ENCODE measurements at regions not wholly inside any gene's neighbourhood (a gene's known extent, or its start where the extent isn't known, plus 50 kb on each side); places are given as distances from the start of the nearest gene placed in this dataset.

DNA sequence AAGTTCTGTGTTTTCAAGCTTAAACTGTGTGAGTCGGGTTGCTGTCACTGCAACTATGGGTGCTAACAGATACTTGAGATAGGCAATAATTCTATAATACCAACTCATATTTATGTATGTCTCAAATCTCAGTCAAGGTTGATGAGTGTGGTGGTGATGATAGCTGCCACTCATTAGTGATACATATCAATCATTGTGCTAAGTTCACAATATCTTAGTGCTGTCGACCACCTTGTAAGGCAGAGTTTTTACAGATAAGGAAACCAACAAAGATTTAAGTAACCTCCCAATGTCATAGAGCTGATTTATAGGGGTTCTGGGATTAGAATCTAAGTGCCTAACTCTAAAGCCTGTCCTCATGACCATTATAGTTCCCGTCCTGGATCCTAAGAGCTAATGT, 82.5 kb downstream of the ELAPOR2 start:
- no peak overlapping the region for H3K9ac ChIP-seq (ENCODE audit: low read length in 5 of 5)
- H3K4me1 ChIP-seq (ENCODE audit: control insufficient read depth in 5 of 5, insufficient read depth in 5 of 5, low read length in 5 of 5) = peaks cover 0 to 3% (median 0%) of the 10 kb centered on the region in 5 donors
- H3K27me3 ChIP-seq (ENCODE audit: control insufficient read depth in 5 of 5, insufficient read depth in 4 of 5, low read length in 5 of 5) = no peaks in the 10 kb centered on the region
- no peak overlapping the region for H3K27ac ChIP-seq (ENCODE audit: low read depth, low read length)
- H3K36me3 ChIP-seq (ENCODE audit: control insufficient read depth in 5 of 5, insufficient read depth in 5 of 5, low read length in 5 of 5) = no peaks in the 10 kb centered on the region
- H3K4me3 ChIP-seq (ENCODE audit: low read depth in 1 of 5, low read length in 5 of 5) = no peak overlapping the region
- H3K9me3 ChIP-seq (ENCODE audit: control insufficient read depth in 5 of 5, low read length in 5 of 5) = peaks cover 0 to 3% (median 0%) of the 10 kb centered on the region in 5 donors

GRCh38 chr7:86975914-86976313, 83.5 kb downstream of the ELAPOR2 start:
- H3K36me3 ChIP-seq (ENCODE audit: control insufficient read depth in 5 of 5, insufficient read depth in 5 of 5, low read length in 5 of 5) = no peaks in the 10 kb centered on the region
- H3K4me1 ChIP-seq (ENCODE audit: control insufficient read depth in 5 of 5, insufficient read depth in 5 of 5, low read length in 5 of 5) = no peaks in the 10 kb centered on the region
- no peak overlapping the region for H3K4me3 ChIP-seq (ENCODE audit: low read depth in 1 of 5, low read length in 5 of 5)
- H3K27me3 ChIP-seq (ENCODE audit: control insufficient read depth in 5 of 5, insufficient read depth in 4 of 5, low read length in 5 of 5) = no peaks in the 10 kb centered on the region
- peaks cover 0 to 3% (median 0%) of the 10 kb centered on the region in 5 donors for H3K9me3 ChIP-seq (ENCODE audit: control insufficient read depth in 5 of 5, low read length in 5 of 5)
- no peak overlapping the region for H3K27ac ChIP-seq (ENCODE audit: low read depth, low read length)
- H3K9ac ChIP-seq (ENCODE audit: low read length in 5 of 5) = no peak overlapping the region

DNA sequence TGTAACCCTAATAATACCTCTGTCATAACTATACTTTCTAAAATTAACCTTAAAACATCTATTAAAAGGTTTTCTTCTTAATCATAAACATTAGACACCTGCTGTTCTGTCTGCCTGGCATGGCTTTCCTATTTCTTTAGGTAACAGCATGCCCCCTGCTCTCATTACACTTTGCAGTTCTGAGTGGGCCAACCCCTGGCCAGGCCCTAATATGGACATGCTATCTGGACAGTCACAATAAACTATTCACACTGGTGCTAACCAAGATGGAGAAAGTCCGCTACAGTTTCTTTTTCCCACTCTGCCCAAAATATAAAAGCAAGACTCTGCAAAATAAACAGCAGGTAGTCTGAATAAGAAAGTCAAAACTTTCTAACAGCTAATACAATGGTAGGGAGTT, 84.0 kb downstream of the ELAPOR2 start:
- Histone ChIP-seq H3K27ac (ENCODE audit: low read depth, low read length) (no peak overlapping the region), H3K27me3 (ENCODE audit: control insufficient read depth in 5 of 5, insufficient read depth in 4 of 5, low read length in 5 of 5) (no peaks in the 10 kb centered on the region), H3K4me1 (ENCODE audit: control insufficient read depth in 5 of 5, insufficient read depth in 5 of 5, low read length in 5 of 5) (peaks cover 0 to 2% (median 0%) of the 10 kb centered on the region in 5 donors), H3K9ac (ENCODE audit: low read length in 5 of 5) (no peak overlapping the region), H3K36me3 (ENCODE audit: control insufficient read depth in 5 of 5, insufficient read depth in 5 of 5, low read length in 5 of 5) (no peaks in the 10 kb centered on the region), H3K4me3 (ENCODE audit: low read depth in 1 of 5, low read length in 5 of 5) (no peak overlapping the region), H3K9me3 (ENCODE audit: control insufficient read depth in 5 of 5, low read length in 5 of 5) (peaks cover 0 to 3% (median 0%) of the 10 kb centered on the region in 5 donors)

DNA sequence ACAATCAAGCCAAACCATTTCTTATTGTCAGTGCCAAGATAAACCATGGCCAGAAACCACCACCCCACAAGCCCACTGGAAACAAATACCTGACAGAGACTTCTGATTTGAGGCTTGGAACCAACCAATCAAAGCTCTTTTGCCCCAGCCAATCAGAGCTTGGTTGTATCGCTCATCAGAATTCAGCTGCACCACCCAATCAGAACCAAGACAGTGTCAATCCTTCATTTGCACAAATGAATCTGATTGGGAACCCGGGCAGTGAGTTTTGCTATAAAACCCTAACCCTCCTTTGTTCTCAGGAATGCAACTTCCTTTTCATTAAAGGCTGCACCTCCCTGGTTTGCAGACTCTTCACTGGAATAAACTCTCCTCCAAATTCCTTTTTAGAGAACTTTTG, 87.4 kb downstream of the ELAPOR2 start:
- Histone ChIP-seq H3K9me3 (ENCODE audit: control insufficient read depth in 5 of 5, low read length in 5 of 5) (no peaks in the 10 kb centered on the region), H3K36me3 (ENCODE audit: control insufficient read depth in 5 of 5, insufficient read depth in 5 of 5, low read length in 5 of 5) (no peaks in the 10 kb centered on the region), H3K9ac (ENCODE audit: low read length in 5 of 5) (no peak overlapping the region), H3K27ac (ENCODE audit: low read depth, low read length) (no peak overlapping the region), H3K4me3 (ENCODE audit: low read depth in 1 of 5, low read length in 5 of 5) (no peak overlapping the region), H3K4me1 (ENCODE audit: control insufficient read depth in 5 of 5, insufficient read depth in 5 of 5, low read length in 5 of 5) (peaks cover 0 to 7% (median 0%) of the 10 kb centered on the region in 5 donors), H3K27me3 (ENCODE audit: control insufficient read depth in 5 of 5, insufficient read depth in 4 of 5, low read length in 5 of 5) (no peaks in the 10 kb centered on the region)

DNA sequence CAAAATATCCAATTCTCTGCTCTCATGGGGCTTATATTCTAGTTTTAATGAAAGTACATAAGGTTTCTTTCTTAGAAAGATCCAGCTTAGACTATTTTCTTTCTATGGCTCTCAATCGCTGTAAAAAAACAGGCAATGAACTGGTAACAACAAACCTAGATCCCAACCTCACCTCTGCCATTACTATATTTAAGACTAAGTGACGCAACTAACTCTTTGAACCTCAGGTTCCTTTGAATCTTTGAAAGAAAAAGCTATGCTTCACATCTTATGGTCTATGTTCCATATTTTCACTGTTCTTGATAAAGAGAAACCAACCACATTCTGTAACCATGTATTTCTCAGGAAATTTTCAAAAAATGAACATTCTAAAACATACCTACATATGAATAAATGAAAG, 88.5 kb downstream of the ELAPOR2 start:
- Histone ChIP-seq H3K4me3 (ENCODE audit: low read depth in 1 of 5, low read length in 5 of 5) (no peak overlapping the region), H3K9ac (ENCODE audit: low read length in 5 of 5) (no peak overlapping the region), H3K36me3 (ENCODE audit: control insufficient read depth in 5 of 5, insufficient read depth in 5 of 5, low read length in 5 of 5) (no peaks in the 10 kb centered on the region), H3K9me3 (ENCODE audit: control insufficient read depth in 5 of 5, low read length in 5 of 5) (no peaks in the 10 kb centered on the region), H3K27ac (ENCODE audit: low read depth, low read length) (no peak overlapping the region), H3K4me1 (ENCODE audit: control insufficient read depth in 5 of 5, insufficient read depth in 5 of 5, low read length in 5 of 5) (peaks cover 0 to 7% (median 4%) of the 10 kb centered on the region in 5 donors), H3K27me3 (ENCODE audit: control insufficient read depth in 5 of 5, insufficient read depth in 4 of 5, low read length in 5 of 5) (no peaks in the 10 kb centered on the region)

GRCh38 chr7:86970547-86970946, 88.9 kb downstream of the ELAPOR2 start:
- no peaks in the 10 kb centered on the region for H3K36me3 ChIP-seq (ENCODE audit: control insufficient read depth in 5 of 5, insufficient read depth in 5 of 5, low read length in 5 of 5)
- no peak overlapping the region for H3K4me3 ChIP-seq (ENCODE audit: low read depth in 1 of 5, low read length in 5 of 5)
- H3K4me1 ChIP-seq (ENCODE audit: control insufficient read depth in 5 of 5, insufficient read depth in 5 of 5, low read length in 5 of 5) = peaks cover 0 to 8% (median 4%) of the 10 kb centered on the region in 5 donors
- no peak overlapping the region for H3K27ac ChIP-seq (ENCODE audit: low read depth, low read length)
- H3K9me3 ChIP-seq (ENCODE audit: control insufficient read depth in 5 of 5, low read length in 5 of 5) = no peaks in the 10 kb centered on the region
- H3K27me3 ChIP-seq (ENCODE audit: control insufficient read depth in 5 of 5, insufficient read depth in 4 of 5, low read length in 5 of 5) = no peaks in the 10 kb centered on the region
- no peak overlapping the region for H3K9ac ChIP-seq (ENCODE audit: low read length in 5 of 5)

DNA sequence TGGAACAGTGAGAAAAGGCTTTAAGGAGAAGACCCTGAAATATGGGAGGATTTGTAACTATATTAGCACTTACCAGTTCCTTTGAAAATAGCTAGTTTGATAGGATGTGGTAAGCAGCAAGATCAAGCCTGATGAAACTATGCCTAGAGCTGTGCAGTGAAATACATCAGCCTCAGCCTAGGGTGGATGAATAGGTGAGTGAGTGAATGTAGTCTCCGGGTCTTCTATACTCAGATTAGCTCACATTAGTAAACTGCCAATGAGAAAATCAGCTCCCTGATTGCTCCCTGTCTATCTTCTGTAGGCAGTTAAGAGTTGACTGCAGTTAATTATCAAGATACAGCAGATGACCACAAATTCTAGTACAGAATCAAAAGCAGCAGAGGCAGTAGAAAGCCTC, 89.6 kb downstream of the ELAPOR2 start:
- no peak overlapping the region for H3K4me3 ChIP-seq (ENCODE audit: low read depth in 1 of 5, low read length in 5 of 5)
- no peak overlapping the region for H3K27ac ChIP-seq (ENCODE audit: low read depth, low read length)
- peaks cover 0 to 8% (median 4%) of the 10 kb centered on the region in 5 donors for H3K4me1 ChIP-seq (ENCODE audit: control insufficient read depth in 5 of 5, insufficient read depth in 5 of 5, low read length in 5 of 5)
- H3K9me3 ChIP-seq (ENCODE audit: control insufficient read depth in 5 of 5, low read length in 5 of 5) = no peaks in the 10 kb centered on the region
- H3K27me3 ChIP-seq (ENCODE audit: control insufficient read depth in 5 of 5, insufficient read depth in 4 of 5, low read length in 5 of 5) = no peaks in the 10 kb centered on the region
- no peaks in the 10 kb centered on the region for H3K36me3 ChIP-seq (ENCODE audit: control insufficient read depth in 5 of 5, insufficient read depth in 5 of 5, low read length in 5 of 5)
- H3K9ac ChIP-seq (ENCODE audit: low read length in 5 of 5) = no peak overlapping the region

DNA sequence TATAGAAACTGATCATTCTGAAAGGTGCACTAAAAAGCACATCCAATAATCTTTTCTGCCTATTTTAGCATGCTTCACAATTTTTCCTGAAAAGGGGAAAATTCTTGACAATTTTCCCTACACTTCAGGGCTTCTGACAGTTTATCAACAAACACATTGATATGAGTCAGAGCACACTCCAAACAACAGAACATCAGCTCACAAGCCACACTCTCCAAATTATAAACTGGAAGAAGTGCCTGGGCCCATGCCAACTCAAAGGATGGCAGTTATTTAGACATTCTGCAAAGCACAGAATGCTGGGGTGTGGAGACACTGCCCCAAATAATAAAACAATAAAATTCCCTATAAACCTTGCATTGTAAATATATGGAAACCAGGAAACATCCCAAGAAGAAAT, 90.8 kb downstream of the ELAPOR2 start:
- H3K36me3 ChIP-seq (ENCODE audit: control insufficient read depth in 5 of 5, insufficient read depth in 5 of 5, low read length in 5 of 5) = no peaks in the 10 kb centered on the region
- H3K27me3 ChIP-seq (ENCODE audit: control insufficient read depth in 5 of 5, insufficient read depth in 4 of 5, low read length in 5 of 5) = no peaks in the 10 kb centered on the region
- H3K4me1 ChIP-seq (ENCODE audit: control insufficient read depth in 5 of 5, insufficient read depth in 5 of 5, low read length in 5 of 5) = peaks cover 0 to 8% (median 4%) of the 10 kb centered on the region in 5 donors
- no peak overlapping the region for H3K27ac ChIP-seq (ENCODE audit: low read depth, low read length)
- H3K4me3 ChIP-seq (ENCODE audit: low read depth in 1 of 5, low read length in 5 of 5) = no peak overlapping the region
- H3K9ac ChIP-seq (ENCODE audit: low read length in 5 of 5) = no peak overlapping the region
- no peaks in the 10 kb centered on the region for H3K9me3 ChIP-seq (ENCODE audit: control insufficient read depth in 5 of 5, low read length in 5 of 5)

- H3K9ac ChIP-seq (ENCODE audit: low read length in 5 of 5) = no peak overlapping the region
- H3K36me3 ChIP-seq (ENCODE audit: control insufficient read depth in 5 of 5, insufficient read depth in 5 of 5, low read length in 5 of 5) = no peaks in the 10 kb centered on the region
- H3K27me3 ChIP-seq (ENCODE audit: control insufficient read depth in 5 of 5, insufficient read depth in 4 of 5, low read length in 5 of 5) = no peaks in the 10 kb centered on the region
- no peak overlapping the region for H3K4me3 ChIP-seq (ENCODE audit: low read depth in 1 of 5, low read length in 5 of 5)
- H3K4me1 ChIP-seq (ENCODE audit: control insufficient read depth in 5 of 5, insufficient read depth in 5 of 5, low read length in 5 of 5) = peaks cover 0 to 8% (median 4%) of the 10 kb centered on the region in 5 donors
- H3K27ac ChIP-seq (ENCODE audit: low read depth, low read length) = no peak overlapping the region
- H3K9me3 ChIP-seq (ENCODE audit: control insufficient read depth in 5 of 5, low read length in 5 of 5) = no peaks in the 10 kb centered on the region
These were observed 92.5 kb downstream of the ELAPOR2 start for GRCh38 chr7:86966916-86967315.

DNA sequence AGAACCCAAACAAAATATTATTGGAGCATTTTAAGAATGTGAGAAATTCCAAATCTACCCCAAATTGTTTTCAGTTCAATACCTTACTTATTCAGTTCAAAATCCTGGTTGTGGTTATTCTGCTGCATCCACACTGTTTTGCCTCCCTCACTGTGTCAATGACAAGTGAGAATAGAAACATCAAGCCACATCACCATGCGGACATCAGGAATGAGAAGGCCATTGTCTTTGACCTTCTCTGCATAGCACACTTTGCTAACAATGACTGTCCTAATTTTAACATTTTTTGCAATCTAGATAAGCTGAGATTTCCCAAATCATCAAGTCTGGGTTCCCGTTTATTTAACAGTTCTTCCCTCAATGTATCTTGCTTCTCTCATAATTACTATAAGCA, 93.7 kb downstream of the ELAPOR2 start:
- no peak overlapping the region for H3K27ac ChIP-seq (ENCODE audit: low read depth, low read length)
- H3K27me3 ChIP-seq (ENCODE audit: control insufficient read depth in 5 of 5, insufficient read depth in 4 of 5, low read length in 5 of 5) = no peaks in the 10 kb centered on the region
- no peak overlapping the region for H3K9ac ChIP-seq (ENCODE audit: low read length in 5 of 5)
- peaks cover 0 to 8% (median 4%) of the 10 kb centered on the region in 5 donors for H3K4me1 ChIP-seq (ENCODE audit: control insufficient read depth in 5 of 5, insufficient read depth in 5 of 5, low read length in 5 of 5)
- H3K36me3 ChIP-seq (ENCODE audit: control insufficient read depth in 5 of 5, insufficient read depth in 5 of 5, low read length in 5 of 5) = peaks cover 0 to 3% (median 0%) of the 10 kb centered on the region in 5 donors
- H3K4me3 ChIP-seq (ENCODE audit: low read depth in 1 of 5, low read length in 5 of 5) = no peak overlapping the region
- H3K9me3 ChIP-seq (ENCODE audit: control insufficient read depth in 5 of 5, low read length in 5 of 5) = no peaks in the 10 kb centered on the region
